Endothelial cell of umbilical vein (primary cell): ENCODE measurements at regions not wholly inside any gene's neighbourhood (a gene's known extent, or its start where the extent isn't known, plus 50 kb on each side); places are given as distances from the start of the nearest gene placed in this dataset.
"Not testable (repeated sequence)": the region's sequence is repeated elsewhere in the genome, so short reads cannot be mapped to it uniquely, and the experiment has no call there.

Experiments
- BruUV-seq: library from RNA; stranded (reverse); fragments of 400-500 nt; replicated peaks from 2 replicates; lab custom pipeline; 2021; lab: Mats Ljungman, UMichigan
- CTCF ChIA-PET: fragments of 300-600, 350-600 bp; sonication (Branson Sonifier 250); formaldehyde crosslinking; loops from one replicate; lab custom pipeline; 2021; ENCODE audit warnings: antibody characterized with exemption, inconsistent platforms; lab: Charles Lee
- POLR2A ChIA-PET: fragments of 300-600, 350-600 bp; sonication (Branson Sonifier 250); formaldehyde crosslinking; loops from one replicate; lab custom pipeline; 2021; ENCODE audit warnings: antibody characterized with exemption, inconsistent platforms; lab: Charles Lee
- DNase-seq: peaks from one replicate; pipeline ENCODE4 v3.0.0-alpha.2; 2011; ENCODE audit warnings: low read depth, low spot score
- FAIRE-seq: peaks from 2 replicates; lab custom pipeline; 2011; peaks lifted over from hg19 to GRCh38; lab: Jason Lieb, UNC
- H2AFZ ChIP-seq: 2 replicates; pipeline ENCODE4 v1.6.0; 2012; ENCODE audit warnings: low read depth, low read length, control low read depth, inconsistent platforms
- H3K27ac ChIP-seq: 2 replicates; pipeline ENCODE4 v1.5.1; 2011; ENCODE audit warnings: low read depth, mild to moderate bottlenecking, control low read depth, low read length, moderate library complexity; ENCODE audit not compliant: insufficient read depth
- H3K27me3 ChIP-seq, 2 experiments: 2 replicates each; pipeline versions ENCODE4 v1.6.0 to v1.6.1; 2011; ENCODE audit warnings: low read length in 2 of 2, mixed read lengths in 1 of 2; ENCODE audit not compliant: control insufficient read depth in 2 of 2, insufficient read depth in 2 of 2
- H3K36me3 ChIP-seq, 2 experiments: 2 replicates in 1 of 2; 3 replicates in 1 of 2; pipeline ENCODE4 v1.5.1; 2011; ENCODE audit warnings: low read length in 2 of 2, mild to moderate bottlenecking in 1 of 2, moderate library complexity in 1 of 2; ENCODE audit not compliant: control insufficient read depth in 2 of 2, insufficient read depth in 2 of 2; ENCODE audit errors: extremely low read depth in 1 of 2
- H3K4me1 ChIP-seq: 3 replicates; pipeline ENCODE4 v1.5.1; 2011; ENCODE audit warnings: mild to moderate bottlenecking, low read length; ENCODE audit not compliant: control insufficient read depth, insufficient read depth; ENCODE audit errors: extremely low read depth
- H3K4me2 ChIP-seq: 2 replicates; pipeline ENCODE4 v1.6.1; 2011; ENCODE audit warnings: low read length, control low read depth, mixed read lengths; ENCODE audit not compliant: insufficient read depth
- H3K4me3 ChIP-seq, 3 experiments: fragments of 200-600 bp in 1 of 3; sonication (generic), shearing (Covaris generic) in 1 of 3; replicated peaks in 1 of 3; 2 replicates each; pipeline ENCODE4 v1.5.1; 2011 to 2016; ENCODE audit warnings: control low read depth in 3 of 3, low read length in 3 of 3, mild to moderate bottlenecking in 2 of 3, inconsistent platforms in 1 of 3, low read depth in 1 of 3, moderate library complexity in 1 of 3; ENCODE audit not compliant: insufficient read depth in 1 of 3
- H3K79me2 ChIP-seq: 2 replicates; pipeline ENCODE4 v1.6.0; 2012; ENCODE audit warnings: low read length, inconsistent platforms; ENCODE audit not compliant: control insufficient read depth, insufficient read depth
- H3K9ac ChIP-seq: replicated peaks from 2 replicates; pipeline ENCODE3; 2011; ENCODE audit warnings: low read length, control low read depth; ENCODE audit not compliant: insufficient read depth; ENCODE audit errors: extremely low read depth
- H3K9me1 ChIP-seq: replicated peaks from 3 replicates; pipeline ENCODE4 v1.6.0; 2011; ENCODE audit warnings: mild to moderate bottlenecking, low read length; ENCODE audit not compliant: control insufficient read depth, insufficient read depth; ENCODE audit errors: extremely low read depth
- H3K9me3 ChIP-seq: replicated peaks from 2 replicates; pipeline ENCODE4 v1.5.1; 2012; ENCODE audit warnings: low read length, inconsistent platforms; ENCODE audit not compliant: control insufficient read depth, insufficient read depth
- H4K20me1 ChIP-seq: replicated peaks from 2 replicates; pipeline ENCODE3; 2011; ENCODE audit warnings: mild to moderate bottlenecking, low read length; ENCODE audit not compliant: control insufficient read depth, insufficient read depth; ENCODE audit errors: extremely low read depth
- CTCF ChIP-seq, 2 donors: IDR thresholded peaks; 1 replicate in 1 of 2; 2 replicates in 1 of 2; pipeline ENCODE4 v1.5.1; 2011; ENCODE audit warnings: low read length in 2 of 2, mild to moderate bottlenecking in 2 of 2, moderate library complexity in 2 of 2, control low read depth in 1 of 2, inconsistent platforms in 1 of 2, low read depth in 1 of 2; ENCODE audit not compliant: insufficient read depth in 1 of 2; ENCODE audit errors: extremely low read depth in 1 of 2
- EZH2 ChIP-seq: IDR thresholded peaks from 2 replicates; pipeline ENCODE4 v1.6.1; 2012; ENCODE audit warnings: borderline replicate concordance, low read depth, mild to moderate bottlenecking, moderate library complexity, low read length, inconsistent platforms; ENCODE audit not compliant: severe bottlenecking
- dilution Hi-C: fragments of 300-500 bp; cut with MboI; formaldehyde crosslinking; loops from one replicate; pipeline ENCODE4 v1.15.0; 2019; ENCODE audit warnings: low sequenced_read_pairs; ENCODE audit not compliant: extremely low pct_ligation_motif_present
- intact Hi-C: fragments of 100-400 bp; cut with micrococcal nuclease; formaldehyde crosslinking; loops from one replicate; pipeline ENCODE4 v1.10.0; 2022

DNA sequence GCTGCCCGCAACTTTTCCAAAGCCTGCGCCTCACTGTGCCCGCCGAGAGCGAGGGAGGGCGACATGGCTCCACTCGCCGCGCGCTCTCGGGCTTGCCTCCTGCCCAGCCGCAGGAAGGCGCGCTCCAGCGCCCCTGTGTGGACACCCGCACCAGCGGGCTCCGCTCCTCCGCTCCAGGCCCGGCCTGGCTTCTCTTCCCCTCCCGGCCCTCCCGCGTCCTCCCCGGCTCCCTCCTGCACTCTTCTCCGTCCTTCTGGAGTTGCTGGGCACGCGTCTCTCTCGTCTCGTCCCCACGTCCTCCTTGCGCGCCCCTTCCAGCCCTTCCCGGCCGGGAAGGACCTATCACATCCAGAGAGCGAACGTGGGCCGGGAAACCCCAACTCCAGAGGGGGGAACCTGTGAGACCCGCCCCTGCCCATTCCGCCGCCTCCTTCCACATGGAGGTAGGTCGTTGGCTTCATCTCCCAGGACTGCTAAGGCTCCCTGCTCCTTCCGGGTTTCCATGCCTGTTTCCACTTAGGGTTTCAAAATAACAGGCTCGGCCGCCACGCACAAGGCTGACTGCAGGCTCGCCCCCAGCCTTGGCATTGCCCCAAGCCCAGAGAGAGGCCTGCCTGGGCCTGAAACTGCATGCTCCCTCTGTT is 175.4 kb downstream of the ATP6V0E2 start:
- H3K9me1 ChIP-seq, H3K9ac ChIP-seq, DNase-seq, H3K9me3 ChIP-seq, H3K36me3 ChIP-seq, POLR2A ChIA-PET, H4K20me1 ChIP-seq, CTCF ChIA-PET, H3K27me3 ChIP-seq, dilution Hi-C loops, H3K4me1 ChIP-seq, H3K27ac ChIP-seq, H3K4me3 ChIP-seq, BruUV-seq, H2AFZ ChIP-seq, FAIRE-seq, H3K4me2 ChIP-seq, H3K79me2 ChIP-seq: not testable (repeated sequence)
- intact Hi-C loops, result loop anchor here (5.0 kb wide), 1 partner anchor 167 kb away; no protein-coding TSS in a partner anchor
- peak; percentile 71 for TF ChIP-seq EZH2
- TF ChIP-seq CTCF (IDR thresholded peaks at IDR 0.05; ENCODE audit: extremely low read depth in 1 of 2, insufficient read depth in 1 of 2, low read depth in 1 of 2, low read length in 2 of 2), result peak in 1 of 2 donors; percentile 0

GRCh38 chr7:150053396-150053795 is 179.6 kb downstream of the ATP6V0E2 start:
- FAIRE-seq, H3K9me3 ChIP-seq: not testable (repeated sequence)

GRCh38 chr7:150054242-150054641 is 180.5 kb downstream of the ATP6V0E2 start:
- H3K4me2 ChIP-seq, H3K9me1 ChIP-seq, H3K4me1 ChIP-seq, H3K9me3 ChIP-seq, H3K27ac ChIP-seq, H2AFZ ChIP-seq, H3K79me2 ChIP-seq, dilution Hi-C loops, CTCF ChIA-PET, H3K27me3 ChIP-seq, BruUV-seq, intact Hi-C loops, H3K4me3 ChIP-seq, DNase-seq, H4K20me1 ChIP-seq, H3K9ac ChIP-seq, H3K36me3 ChIP-seq, POLR2A ChIA-PET, FAIRE-seq: not testable (repeated sequence)

More at GRCh38 chr7:150053396-150053795, 179.6 kb downstream of the ATP6V0E2 start:
- intact Hi-C loops, H3K27ac ChIP-seq, H3K4me2 ChIP-seq, H3K9ac ChIP-seq, H2AFZ ChIP-seq, H3K27me3 ChIP-seq, H4K20me1 ChIP-seq, H3K4me3 ChIP-seq, POLR2A ChIA-PET, H3K36me3 ChIP-seq, H3K79me2 ChIP-seq, dilution Hi-C loops, BruUV-seq, H3K9me1 ChIP-seq, DNase-seq, H3K4me1 ChIP-seq, CTCF ChIA-PET: not testable (repeated sequence)
